DND-41 (cell line): ENCODE measurements at regions not wholly inside any gene's neighbourhood (a gene's known extent, or its start where the extent isn't known, plus 50 kb on each side); places are given as distances from the start of the nearest gene placed in this dataset.
A peak's percentile ranks its signal among the peaks of the same experiment; 100 is the strongest.

ENCODE experiments used
- ATAC-seq: fragments of 200-7000 bp; cut with Tn5 transposase; 3 replicates; pipeline ENCODE4 v1.9.1; 2021; ENCODE audit warnings: low read depth; ENCODE audit not compliant: insufficient read depth
- DNase-seq: peaks from one replicate; pipeline ENCODE4 v3.0.0-alpha.2; 2020
- H2AFZ ChIP-seq: 2 replicates; pipeline ENCODE4 v1.6.0; 2012; ENCODE audit warnings: low read depth, low read length
- H3K27ac ChIP-seq: 2 replicates; pipeline ENCODE4 v1.5.1; 2012; ENCODE audit warnings: low read length, inconsistent platforms
- H3K27me3 ChIP-seq: fragments of 200-600 bp; sonication (generic); 2 replicates; pipeline ENCODE4 v1.6.0; 2012; ENCODE audit warnings: low read length, mild to moderate bottlenecking, inconsistent platforms; ENCODE audit not compliant: insufficient read depth, poor library complexity
- H3K36me3 ChIP-seq: 2 replicates; pipeline ENCODE4 v1.5.1; 2012; ENCODE audit warnings: low read length, inconsistent platforms; ENCODE audit not compliant: insufficient read depth
- H3K4me1 ChIP-seq: 2 replicates; pipeline ENCODE4 v1.5.1; 2012; ENCODE audit warnings: mild to moderate bottlenecking, low read length; ENCODE audit not compliant: insufficient read depth
- H3K4me2 ChIP-seq: 2 replicates; pipeline ENCODE4 v1.6.0; 2012; ENCODE audit warnings: mild to moderate bottlenecking, moderate library complexity, low read length, inconsistent platforms; ENCODE audit not compliant: insufficient read depth
- H3K4me3 ChIP-seq, 2 experiments: fragments of 200-600 bp in 1 of 2; shearing (Covaris generic) in 1 of 2; 2 replicates each; pipeline ENCODE4 v1.5.1; 2012 to 2016; ENCODE audit warnings: inconsistent platforms in 2 of 2, low read length in 2 of 2, mild to moderate bottlenecking in 2 of 2, low read depth in 1 of 2, moderate library complexity in 1 of 2
- H3K79me2 ChIP-seq: 2 replicates; pipeline ENCODE4 v1.6.0; 2012; ENCODE audit warnings: low read length, inconsistent platforms; ENCODE audit not compliant: insufficient read depth
- H3K9ac ChIP-seq: 2 replicates; pipeline ENCODE4 v1.6.0; 2012; ENCODE audit warnings: low read depth, mild to moderate bottlenecking, inconsistent platforms, low read length, moderate library complexity
- H3K9me3 ChIP-seq: 2 replicates; pipeline ENCODE4 v1.5.1; 2012; ENCODE audit warnings: low read length, moderate library complexity, mild to moderate bottlenecking, inconsistent platforms; ENCODE audit not compliant: insufficient read depth, severe bottlenecking
- H4K20me1 ChIP-seq: 2 replicates; pipeline ENCODE4 v1.6.0; 2012; ENCODE audit warnings: low read length; ENCODE audit not compliant: insufficient read depth
- CTCF ChIP-seq: IDR thresholded peaks from 2 replicates; pipeline ENCODE4 v1.5.1; 2012; ENCODE audit warnings: borderline replicate concordance, low read length, moderate library complexity, mild to moderate bottlenecking; ENCODE audit not compliant: poor library complexity, severe bottlenecking; ENCODE audit errors: extremely low read depth
- EZH2 ChIP-seq: IDR thresholded peaks from 3 replicates; pipeline ENCODE4 v1.6.1; 2012; ENCODE audit warnings: borderline replicate concordance, low read depth, mild to moderate bottlenecking, moderate library complexity, low read length, inconsistent platforms; ENCODE audit not compliant: severe bottlenecking

- Histone ChIP-seq H2AFZ (no peak overlapping the region), H3K79me2 (no peaks in the 10 kb centered on the region), H3K36me3 (no peaks in the 10 kb centered on the region), H3K4me3 (no peak overlapping the region), H3K4me1 (no peaks in the 10 kb centered on the region), H3K4me2 (no peak overlapping the region), H3K9me3 (no peaks in the 10 kb centered on the region), H4K20me1 (no peaks in the 10 kb centered on the region), H3K27me3 (no peaks in the 10 kb centered on the region), H3K27ac (no peak overlapping the region), H3K9ac (no peak overlapping the region)
- DNase-seq (no peak), ATAC-seq (no peak)
- TF ChIP-seq CTCF (no peak), EZH2 (no peak)
Measured at GRCh38 chr21:32070126-32070525, 197.3 kb downstream of the HUNK start.

- Histone ChIP-seq H3K27ac (no peak overlapping the region), H2AFZ (no peak overlapping the region), H3K4me3 (no peak overlapping the region), H3K4me2 (no peak overlapping the region), H3K9me3 (no peaks in the 10 kb centered on the region), H3K27me3 (peaks cover 3% of the 10 kb centered on the region), H3K36me3 (no peaks in the 10 kb centered on the region), H3K79me2 (no peaks in the 10 kb centered on the region), H3K9ac (no peak overlapping the region), H4K20me1 (no peaks in the 10 kb centered on the region), H3K4me1 (no peaks in the 10 kb centered on the region)
- TF ChIP-seq EZH2 (no peak), CTCF (no peak)
- ATAC-seq, result no peak
- DNase-seq, result no peak
Measured at GRCh38 chr21:32065654-32066053, 192.8 kb downstream of the HUNK start.

- no peak for ATAC-seq
- no peaks in the 10 kb centered on the region for H3K79me2 ChIP-seq
- TF ChIP-seq EZH2 (no peak), CTCF (no peak)
- no peak overlapping the region for H3K4me3 ChIP-seq
- no peaks in the 10 kb centered on the region for H3K36me3 ChIP-seq
- DNase-seq, result peak; percentile 6
- no peaks in the 10 kb centered on the region for H3K4me1 ChIP-seq
- H3K27me3 ChIP-seq, result peaks cover 6% of the 10 kb centered on the region
- H3K27ac ChIP-seq, result no peak overlapping the region
- H3K9ac ChIP-seq, result no peak overlapping the region
- H3K9me3 ChIP-seq, result no peaks in the 10 kb centered on the region
- no peak overlapping the region for H2AFZ ChIP-seq
- no peak overlapping the region for H3K4me2 ChIP-seq
- H4K20me1 ChIP-seq, result no peaks in the 10 kb centered on the region
Measured at GRCh38 chr21:32064281-32064910, 191.6 kb downstream of the HUNK start.
